Astrocyte (in vitro differentiated cells and primary cell): ENCODE measurements at regions not wholly inside any gene's neighbourhood (a gene's known extent, or its start where the extent isn't known, plus 50 kb on each side); places are given as distances from the start of the nearest gene placed in this dataset.

Source experiments
- DNase-seq: peaks from one replicate; pipeline ENCODE4 v3.0.0-alpha.2; 2010; ENCODE audit warnings: low read depth
- FAIRE-seq: peaks from 2 replicates; lab custom pipeline; 2011; peaks lifted over from hg19 to GRCh38; lab: Jason Lieb, UNC
- H2AFZ ChIP-seq: 2 replicates; pipeline ENCODE4 v1.6.0; 2012; ENCODE audit warnings: low read depth, low read length, inconsistent platforms
- H3K27ac ChIP-seq: 2 replicates; pipeline ENCODE4 v1.5.1; 2011; ENCODE audit warnings: low read depth, low read length, inconsistent platforms
- H3K27me3 ChIP-seq: 2 replicates; pipeline ENCODE4 v1.6.0; 2011; ENCODE audit warnings: low read length, inconsistent platforms; ENCODE audit not compliant: insufficient read depth
- H3K36me3 ChIP-seq: 2 replicates; pipeline ENCODE4 v1.5.1; 2011; ENCODE audit warnings: low read length, inconsistent platforms; ENCODE audit not compliant: insufficient read depth
- H3K4me1 ChIP-seq: 2 replicates; pipeline ENCODE4 v1.5.1; 2011; ENCODE audit warnings: low read length, inconsistent platforms; ENCODE audit not compliant: insufficient read depth
- H3K4me2 ChIP-seq: 2 replicates; pipeline ENCODE4 v1.6.0; 2012; ENCODE audit warnings: low read length, inconsistent platforms
- H3K4me3 ChIP-seq: 2 replicates; pipeline ENCODE4 v1.5.1; 2011; ENCODE audit warnings: low read depth, mild to moderate bottlenecking, low read length, inconsistent platforms; ENCODE audit not compliant: insufficient read depth
- H3K79me2 ChIP-seq: 2 replicates; pipeline ENCODE4 v1.6.0; 2012; ENCODE audit warnings: mild to moderate bottlenecking, low read length, inconsistent platforms; ENCODE audit not compliant: insufficient read depth
- H3K9ac ChIP-seq: 2 replicates; pipeline ENCODE4 v1.6.0; 2012; ENCODE audit warnings: mild to moderate bottlenecking, low read length, inconsistent platforms
- H3K9me3 ChIP-seq: 2 replicates; pipeline ENCODE4 v1.5.1; 2012; ENCODE audit warnings: low read depth, mild to moderate bottlenecking, low read length, inconsistent platforms; ENCODE audit not compliant: insufficient read depth
- H4K20me1 ChIP-seq: 2 replicates; pipeline ENCODE4 v1.6.0; 2012; ENCODE audit warnings: low read length, inconsistent platforms; ENCODE audit not compliant: insufficient read depth
- H3K27ac Mint-ChIP-seq: one replicate; pipeline ENCODE4 v1.8.0; 2021; ENCODE audit warnings: mild to moderate bottlenecking, mixed read lengths; ENCODE audit not compliant: unreplicated experiment
- H3K27me3 Mint-ChIP-seq: one replicate; pipeline ENCODE4 v1.8.0; 2021; ENCODE audit warnings: low read depth, mixed read lengths; ENCODE audit not compliant: unreplicated experiment
- H3K36me3 Mint-ChIP-seq: one replicate; pipeline ENCODE4 v1.8.0; 2021; ENCODE audit warnings: low read depth, mixed read lengths; ENCODE audit not compliant: unreplicated experiment
- H3K4me1 Mint-ChIP-seq: one replicate; pipeline ENCODE4 v1.8.0; 2021; ENCODE audit warnings: low read depth, mixed read lengths; ENCODE audit not compliant: unreplicated experiment
- H3K4me3 Mint-ChIP-seq: one replicate; pipeline ENCODE4 v1.8.0; 2021; ENCODE audit warnings: mild to moderate bottlenecking, moderate library complexity, mixed read lengths; ENCODE audit not compliant: unreplicated experiment
- H3K9me3 Mint-ChIP-seq: one replicate; pipeline ENCODE4 v1.8.0; 2021; ENCODE audit warnings: mild to moderate bottlenecking, mixed read lengths; ENCODE audit not compliant: unreplicated experiment
- CTCF ChIP-seq: IDR thresholded peaks from 2 replicates; pipeline ENCODE4 v1.5.1; 2011; ENCODE audit warnings: low read depth, mild to moderate bottlenecking, inconsistent platforms, low read length, moderate library complexity; ENCODE audit not compliant: insufficient read depth
- EZH2 ChIP-seq: IDR thresholded peaks from 2 replicates; pipeline ENCODE4 v1.6.1; 2012; ENCODE audit warnings: mild to moderate bottlenecking, low read length, inconsistent platforms; ENCODE audit not compliant: insufficient read depth

- H3K9me3 Mint-ChIP-seq: no peaks in the 10 kb centered on the region
- peaks cover 3% of the 10 kb centered on the region for H3K4me1 Mint-ChIP-seq
- Histone ChIP-seq H3K4me1 (no peaks in the 10 kb centered on the region), H2AFZ (no peak overlapping the region), H3K79me2 (no peaks in the 10 kb centered on the region), H3K9ac (no peak overlapping the region), H3K36me3 (no peaks in the 10 kb centered on the region), H3K9me3 (peaks cover 3% of the 10 kb centered on the region), H3K4me3 (no peak overlapping the region), H3K27ac (no peak overlapping the region), H4K20me1 (no peaks in the 10 kb centered on the region), H3K4me2 (no peak overlapping the region), H3K27me3 (no peaks in the 10 kb centered on the region)
- no peak for DNase-seq
- TF ChIP-seq CTCF (no peak), EZH2 (no peak)
- peaks cover 34% of the 10 kb centered on the region for H3K27me3 Mint-ChIP-seq
- no peak overlapping the region for H3K4me3 Mint-ChIP-seq
- H3K36me3 Mint-ChIP-seq: no peaks in the 10 kb centered on the region
- no peak for FAIRE-seq
- H3K27ac Mint-ChIP-seq: no peak overlapping the region
Observed at GRCh38 chr20:40333591-40333990, 355.4 kb downstream of the MAFB start.

- Histone ChIP-seq H2AFZ (no peak overlapping the region), H3K9me3 (peaks cover 3% of the 10 kb centered on the region), H3K4me1 (no peaks in the 10 kb centered on the region), H3K36me3 (no peaks in the 10 kb centered on the region), H3K4me2 (no peak overlapping the region), H4K20me1 (no peaks in the 10 kb centered on the region), H3K27ac (no peak overlapping the region), H3K9ac (no peak overlapping the region), H3K79me2 (no peaks in the 10 kb centered on the region), H3K27me3 (no peaks in the 10 kb centered on the region), H3K4me3 (no peak overlapping the region)
- Mint-ChIP-seq H3K9me3 (no peaks in the 10 kb centered on the region), H3K4me3 (no peak overlapping the region), H3K36me3 (no peaks in the 10 kb centered on the region), H3K4me1 (peaks cover 3% of the 10 kb centered on the region), H3K27me3 (peaks cover 29% of the 10 kb centered on the region), H3K27ac (no peak overlapping the region)
- FAIRE-seq (no peak), DNase-seq (no peak)
- no peak for TF ChIP-seq CTCF
- no peak for TF ChIP-seq EZH2
Observed at GRCh38 chr20:40331807-40332560, 357.1 kb downstream of the MAFB start.

- H3K4me1 Mint-ChIP-seq: peaks cover 3% of the 10 kb centered on the region
- H3K4me1 ChIP-seq: no peaks in the 10 kb centered on the region
- no peak overlapping the region for H3K27ac ChIP-seq
- no peak overlapping the region for H3K4me2 ChIP-seq
- no peaks in the 10 kb centered on the region for H3K36me3 Mint-ChIP-seq
- no peak overlapping the region for H3K4me3 Mint-ChIP-seq
- no peak overlapping the region for H3K27ac Mint-ChIP-seq
- H3K4me3 ChIP-seq: no peak overlapping the region
- FAIRE-seq: no peak
- DNase-seq: no peak
- TF ChIP-seq CTCF (no peak), EZH2 (no peak)
- no peak overlapping the region for H2AFZ ChIP-seq
- peaks cover 3% of the 10 kb centered on the region for H3K9me3 ChIP-seq
- H3K9ac ChIP-seq: no peak overlapping the region
- no peaks in the 10 kb centered on the region for H3K36me3 ChIP-seq
- peaks cover 33% of the 10 kb centered on the region for H3K27me3 Mint-ChIP-seq
- H4K20me1 ChIP-seq: no peaks in the 10 kb centered on the region
- H3K79me2 ChIP-seq: no peaks in the 10 kb centered on the region
- H3K9me3 Mint-ChIP-seq: no peaks in the 10 kb centered on the region
- no peaks in the 10 kb centered on the region for H3K27me3 ChIP-seq
Observed at GRCh38 chr20:40331249-40331648, 357.8 kb downstream of the MAFB start.
